MM.1S (cell line): ENCODE measurements at regions not wholly inside any gene's neighbourhood (a gene's known extent, or its start where the extent isn't known, plus 50 kb on each side); places are given as distances from the start of the nearest gene placed in this dataset.

Experiments
- DNase-seq: peaks from one replicate; pipeline ENCODE4 v3.0.0-alpha.2; 2015
- H2AFZ ChIP-seq: fragments of 300-600 bp; sonication (generic); 2 replicates; pipeline ENCODE4 v1.6.0; 2016; ENCODE audit warnings: antibody characterized with exemption, low read length
- H3F3A ChIP-seq: fragments of 300-600 bp; sonication (generic); 2 replicates; pipeline ENCODE4 v1.6.1; 2016; ENCODE audit warnings: mild to moderate bottlenecking, antibody characterized with exemption, low read length, moderate library complexity, mixed read lengths; ENCODE audit not compliant: insufficient read depth
- H3K27ac ChIP-seq: fragments of 300-600 bp; sonication (generic); 2 replicates; pipeline ENCODE4 v1.5.1; 2016; ENCODE audit warnings: mild to moderate bottlenecking, low read length
- H3K27me3 ChIP-seq: fragments of 300-600 bp; sonication (generic); replicated peaks from 2 replicates; pipeline ENCODE4 v1.6.0; 2016; ENCODE audit warnings: low read length; ENCODE audit not compliant: insufficient read depth
- H3K36me3 ChIP-seq: fragments of 300-600 bp; sonication (generic); replicated peaks from 2 replicates; pipeline ENCODE4 v1.6.1; 2016; ENCODE audit warnings: mild to moderate bottlenecking, low read length, mixed read lengths; ENCODE audit not compliant: insufficient read depth
- H3K4me1 ChIP-seq: fragments of 300-600 bp; sonication (generic); 2 replicates; pipeline ENCODE4 v1.6.1; 2016; ENCODE audit warnings: low read length, mixed read lengths
- H3K4me2 ChIP-seq: fragments of 300-600 bp; sonication (generic); 2 replicates; pipeline ENCODE4 v1.6.0; 2016; ENCODE audit warnings: low read depth, low read length
- H3K4me3 ChIP-seq: fragments of 300-600 bp; sonication (generic); 2 replicates; pipeline ENCODE4 v1.5.1; 2016; ENCODE audit warnings: low read length, mixed read lengths
- H3K79me2 ChIP-seq: fragments of 300-600 bp; sonication (generic); 2 replicates; pipeline ENCODE4 v1.6.1; 2016; ENCODE audit warnings: mixed run types, low read length, mixed read lengths
- H3K9ac ChIP-seq: fragments of 300-600 bp; sonication (generic); 2 replicates; pipeline ENCODE4 v1.6.1; 2016; ENCODE audit warnings: low read length, mixed read lengths
- H3K9me2 ChIP-seq: fragments of 300-600 bp; sonication (generic); replicated peaks from 2 replicates; pipeline ENCODE4 v1.6.1; 2016; ENCODE audit warnings: mild to moderate bottlenecking, low read length, mixed read lengths; ENCODE audit not compliant: insufficient read depth
- H3K9me3 ChIP-seq: fragments of 300-600 bp; sonication (generic); replicated peaks from 2 replicates; pipeline ENCODE4 v1.6.1; 2016; ENCODE audit warnings: mild to moderate bottlenecking, low read length, mixed read lengths; ENCODE audit not compliant: insufficient read depth
- H4K20me1 ChIP-seq: fragments of 300-600 bp; sonication (generic); 2 replicates; pipeline ENCODE4 v1.6.1; 2016; ENCODE audit warnings: mild to moderate bottlenecking, low read length, moderate library complexity, mixed read lengths; ENCODE audit not compliant: insufficient read depth
- EZH2 ChIP-seq: fragments of 300-600 bp; sonication (generic); optimal IDR thresholded peaks from 2 replicates; pipeline ENCODE3; 2017; ENCODE audit warnings: low read depth, mild to moderate bottlenecking, antibody characterized with exemption, low read length, mixed read lengths
- EZH2phosphoT487 ChIP-seq: fragments of 300-600 bp; sonication (generic); IDR thresholded peaks from 2 replicates; pipeline ENCODE4 v1.6.1; 2018; ENCODE audit warnings: antibody characterized with exemption, low read length
- TF ChIP-seq, protein P1 (sequence below): fragments of 300-600 bp; sonication (generic); IDR thresholded peaks from 2 replicates; pipeline ENCODE4 v1.5.1; 2016; ENCODE audit warnings: antibody characterized with exemption, low read length, mixed read lengths

DNA sequence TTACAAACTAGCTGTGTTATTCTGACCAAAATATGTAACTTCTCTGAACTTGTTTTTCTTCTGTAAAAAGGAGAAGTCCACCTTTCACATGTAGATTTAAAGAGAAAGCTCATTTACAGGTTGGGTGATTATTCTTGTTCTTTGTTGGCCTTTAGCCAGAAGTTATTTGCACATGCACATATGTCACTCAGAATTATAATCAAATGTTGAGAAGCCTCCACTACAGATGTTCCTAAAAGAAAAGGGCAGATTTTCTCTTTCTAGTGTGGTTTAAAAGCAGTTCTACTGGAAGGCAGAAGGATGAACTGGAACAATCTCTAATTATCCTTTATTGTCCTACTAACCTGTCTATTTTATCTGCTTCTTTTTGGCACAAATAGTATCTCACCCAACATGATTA, 209.8 kb upstream of the ELAVL2 start:
- no peaks in the 10 kb centered on the region for H3F3A ChIP-seq
- H3K27me3 ChIP-seq: no peaks in the 10 kb centered on the region
- H3K9me3 ChIP-seq: no peaks in the 10 kb centered on the region
- no peak overlapping the region for H2AFZ ChIP-seq
- H3K27ac ChIP-seq: no peak overlapping the region
- H3K9ac ChIP-seq: no peak overlapping the region
- H3K4me2 ChIP-seq: no peak overlapping the region
- no peak for DNase-seq
- no peak for TF ChIP-seq EZH2
- TF ChIP-seq, protein P1, sequence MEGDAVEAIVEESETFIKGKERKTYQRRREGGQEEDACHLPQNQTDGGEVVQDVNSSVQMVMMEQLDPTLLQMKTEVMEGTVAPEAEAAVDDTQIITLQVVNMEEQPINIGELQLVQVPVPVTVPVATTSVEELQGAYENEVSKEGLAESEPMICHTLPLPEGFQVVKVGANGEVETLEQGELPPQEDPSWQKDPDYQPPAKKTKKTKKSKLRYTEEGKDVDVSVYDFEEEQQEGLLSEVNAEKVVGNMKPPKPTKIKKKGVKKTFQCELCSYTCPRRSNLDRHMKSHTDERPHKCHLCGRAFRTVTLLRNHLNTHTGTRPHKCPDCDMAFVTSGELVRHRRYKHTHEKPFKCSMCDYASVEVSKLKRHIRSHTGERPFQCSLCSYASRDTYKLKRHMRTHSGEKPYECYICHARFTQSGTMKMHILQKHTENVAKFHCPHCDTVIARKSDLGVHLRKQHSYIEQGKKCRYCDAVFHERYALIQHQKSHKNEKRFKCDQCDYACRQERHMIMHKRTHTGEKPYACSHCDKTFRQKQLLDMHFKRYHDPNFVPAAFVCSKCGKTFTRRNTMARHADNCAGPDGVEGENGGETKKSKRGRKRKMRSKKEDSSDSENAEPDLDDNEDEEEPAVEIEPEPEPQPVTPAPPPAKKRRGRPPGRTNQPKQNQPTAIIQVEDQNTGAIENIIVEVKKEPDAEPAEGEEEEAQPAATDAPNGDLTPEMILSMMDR: no peak
- TF ChIP-seq EZH2phosphoT487: no peak
- no peak overlapping the region for H3K4me3 ChIP-seq
- no peaks in the 10 kb centered on the region for H3K79me2 ChIP-seq
- no peaks in the 10 kb centered on the region for H3K36me3 ChIP-seq
- H3K9me2 ChIP-seq: no peaks in the 10 kb centered on the region
- no peaks in the 10 kb centered on the region for H3K4me1 ChIP-seq
- no peaks in the 10 kb centered on the region for H4K20me1 ChIP-seq

DNA sequence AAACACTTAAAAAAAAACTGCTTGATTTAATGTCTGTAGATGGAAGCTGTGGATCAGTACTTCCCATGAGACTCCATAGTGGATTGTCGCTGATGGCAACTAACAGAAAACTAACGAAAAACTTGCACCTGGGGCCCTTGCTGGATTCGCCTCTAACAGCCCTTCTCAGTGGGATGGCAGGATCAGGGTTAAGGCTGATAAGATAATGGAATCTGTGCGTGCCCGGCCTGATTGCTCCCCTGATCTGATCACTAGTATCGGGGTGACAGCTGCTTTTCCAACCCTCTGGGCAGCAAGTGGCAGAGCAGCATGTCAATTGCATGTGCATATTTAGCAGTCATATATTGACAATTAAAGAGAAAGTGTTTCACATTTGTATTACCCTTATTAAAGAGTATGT, 185.8 kb upstream of the ELAVL2 start:
- TF ChIP-seq, protein P1: no peak
- TF ChIP-seq EZH2phosphoT487 (no peak), EZH2 (no peak)
- no peaks in the 10 kb centered on the region for H3K9me2 ChIP-seq
- H3K27ac ChIP-seq: no peak overlapping the region
- no peaks in the 10 kb centered on the region for H3F3A ChIP-seq
- no peaks in the 10 kb centered on the region for H3K79me2 ChIP-seq
- H3K4me1 ChIP-seq: no peaks in the 10 kb centered on the region
- no peaks in the 10 kb centered on the region for H3K36me3 ChIP-seq
- H4K20me1 ChIP-seq: no peaks in the 10 kb centered on the region
- H3K4me2 ChIP-seq: no peak overlapping the region
- H3K9me3 ChIP-seq: no peaks in the 10 kb centered on the region
- no peak overlapping the region for H2AFZ ChIP-seq
- H3K4me3 ChIP-seq: no peak overlapping the region
- no peaks in the 10 kb centered on the region for H3K27me3 ChIP-seq
- H3K9ac ChIP-seq: no peak overlapping the region
- no peak for DNase-seq

DNA sequence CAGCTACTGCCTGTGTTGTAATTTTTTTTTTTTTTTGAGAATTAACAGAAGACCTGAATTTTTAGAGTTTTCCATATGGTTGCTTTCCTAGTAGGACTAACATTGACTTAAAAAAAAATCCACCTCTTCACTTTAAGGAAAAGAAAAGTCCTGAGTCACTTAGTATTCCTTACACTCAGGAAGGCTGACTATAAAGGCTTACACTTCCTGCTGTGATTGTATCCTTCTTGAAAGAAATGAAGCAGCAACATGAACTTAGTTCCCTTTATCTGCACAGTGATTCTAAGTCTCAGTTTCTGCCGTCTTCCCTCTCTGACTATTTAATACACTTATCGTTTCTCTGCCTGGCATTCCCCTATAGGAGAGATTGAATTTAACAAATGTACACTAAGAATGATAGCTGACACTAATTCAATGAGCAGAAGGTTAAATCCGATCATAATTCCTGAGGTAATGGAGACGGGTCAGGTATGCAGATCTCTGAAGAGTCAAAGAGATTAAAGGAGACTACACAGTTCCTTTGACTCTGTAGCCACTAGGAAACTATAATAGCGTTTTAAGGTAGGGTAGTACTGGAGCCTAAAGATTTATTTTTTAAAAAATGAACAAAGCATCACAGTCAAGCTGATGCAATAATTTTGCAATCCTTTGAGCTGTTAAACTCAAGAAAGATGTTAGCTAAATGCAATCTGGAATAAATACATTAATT, 185.1 kb upstream of the ELAVL2 start:
- no peaks in the 10 kb centered on the region for H3F3A ChIP-seq
- no peak overlapping the region for H2AFZ ChIP-seq
- H3K9me3 ChIP-seq: no peaks in the 10 kb centered on the region
- no peak overlapping the region for H3K4me3 ChIP-seq
- TF ChIP-seq, protein P1: no peak
- no peak for TF ChIP-seq EZH2phosphoT487
- no peak for TF ChIP-seq EZH2
- H3K36me3 ChIP-seq: no peaks in the 10 kb centered on the region
- no peak overlapping the region for H3K27ac ChIP-seq
- no peaks in the 10 kb centered on the region for H3K27me3 ChIP-seq
- DNase-seq: no peak
- H3K4me2 ChIP-seq: no peak overlapping the region
- no peaks in the 10 kb centered on the region for H3K4me1 ChIP-seq
- H4K20me1 ChIP-seq: no peaks in the 10 kb centered on the region
- H3K79me2 ChIP-seq: no peaks in the 10 kb centered on the region
- no peak overlapping the region for H3K9ac ChIP-seq
- H3K9me2 ChIP-seq: no peaks in the 10 kb centered on the region
